ENCODE measurements at regions not wholly inside any gene's neighbourhood (a gene's known extent, or its start where the extent isn't known, plus 50 kb on each side); places are given as distances from the start of the nearest gene placed in this dataset.

DNA sequence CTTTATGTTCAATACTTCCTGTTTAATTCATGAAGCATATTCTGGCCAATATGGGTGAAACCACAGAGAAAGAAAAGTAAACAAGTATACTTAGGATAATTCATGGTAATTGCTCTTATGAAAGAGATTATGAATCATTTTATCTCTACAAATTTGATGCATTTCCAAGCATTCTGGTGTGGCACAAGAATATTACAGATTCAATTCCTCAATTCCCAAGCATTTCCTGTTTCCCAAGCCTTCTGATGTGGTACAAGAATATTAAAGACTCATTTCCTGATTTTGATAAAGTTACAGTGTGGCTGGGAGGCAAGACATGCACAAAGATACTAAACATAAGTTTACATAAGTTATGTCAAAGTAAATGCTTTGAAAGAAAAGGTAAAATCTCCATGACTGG lies 126.1 kb upstream of the NUDT7 start:
- H3K4me3 ChIP-seq, result no peak overlapping the region
- peaks cover 0 to under 1% (median 0%) of the 10 kb centered on the region in 3 donors for H3K9me3 ChIP-seq
- no peak for DNase-seq
- TF ChIP-seq POLR2A (IDR thresholded peaks at IDR 0.05) (no peak), CTCF (IDR thresholded peaks at IDR 0.05) (no peak)
- no peaks in the 10 kb centered on the region for H3K36me3 ChIP-seq
- H3K4me1 ChIP-seq, result no peaks in the 10 kb centered on the region
- no peak overlapping the region for H3K27ac ChIP-seq
- no peaks in the 10 kb centered on the region for H3K27me3 ChIP-seq
- intact Hi-C loops (cut with DNase I), result no loop called here

- TF ChIP-seq POLR2A (IDR thresholded peaks at IDR 0.05), result no peak
- peak in 5 of 6 experiments; percentile 39 to 55 (median 40) for TF ChIP-seq CTCF (IDR thresholded peaks at IDR 0.05)
- no peaks in the 10 kb centered on the region for H3K27me3 ChIP-seq
- no peaks in the 10 kb centered on the region for H3K36me3 ChIP-seq
- H3K4me3 ChIP-seq, result no peak overlapping the region
- DNase-seq, result no peak
- peaks cover 0 to 6% (median 0%) of the 10 kb centered on the region in 3 donors for H3K9me3 ChIP-seq
- intact Hi-C loops (cut with DNase I), result no loop called here
- no peaks in the 10 kb centered on the region for H3K4me1 ChIP-seq
- no peak overlapping the region for H3K27ac ChIP-seq
These were observed 122.4 kb upstream of the NUDT7 start for GRCh38 chr16:77599793-77600415.

- no peak for DNase-seq
- intact Hi-C loops (cut with DNase I), result no loop called here
- H3K4me3 ChIP-seq, result no peak overlapping the region
- H3K27me3 ChIP-seq, result no peaks in the 10 kb centered on the region
- H3K36me3 ChIP-seq, result no peaks in the 10 kb centered on the region
- H3K9me3 ChIP-seq, result peaks cover 0 to 6% (median 0%) of the 10 kb centered on the region in 3 donors
- 68 to 71% methylated on average over 2 of the region's 2 CpGs for WGBS, 2 donors
- no peak overlapping the region for H3K27ac ChIP-seq
- TF ChIP-seq POLR2A (IDR thresholded peaks at IDR 0.05), result no peak
- TF ChIP-seq CTCF (IDR thresholded peaks at IDR 0.05), result no peak
- H3K4me1 ChIP-seq, result no peaks in the 10 kb centered on the region
These were observed 121.8 kb upstream of the NUDT7 start for GRCh38 chr16:77600555-77600954.

DNA sequence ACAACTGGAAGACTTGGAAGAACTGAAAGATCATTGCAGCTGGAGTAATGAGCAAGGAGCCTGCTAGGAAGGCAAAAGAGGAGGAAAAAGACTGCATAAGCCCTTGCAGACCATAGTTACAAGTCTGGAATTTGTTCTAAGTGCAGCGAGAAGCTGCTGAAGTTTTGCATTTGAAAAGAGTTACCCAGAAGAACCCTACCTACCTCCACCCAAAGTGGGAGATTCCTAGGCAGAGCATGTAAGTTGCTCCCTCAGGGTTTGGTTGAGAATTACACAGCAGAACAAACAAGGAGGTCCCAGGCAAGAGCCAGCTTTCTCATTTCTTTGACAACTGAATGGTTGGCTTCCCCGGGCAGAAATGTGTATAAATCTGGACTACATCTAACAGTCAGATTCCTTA lies 118.7 kb upstream of the NUDT7 start:
- Histone ChIP-seq H3K4me3 (no peak overlapping the region), H3K27ac (no peak overlapping the region), H3K36me3 (no peaks in the 10 kb centered on the region), H3K4me1 (no peaks in the 10 kb centered on the region), H3K9me3 (peaks cover 0 to 6% (median 0%) of the 10 kb centered on the region in 3 donors), H3K27me3 (no peaks in the 10 kb centered on the region)
- TF ChIP-seq POLR2A (IDR thresholded peaks at IDR 0.05) (no peak), CTCF (IDR thresholded peaks at IDR 0.05) (no peak)
- no peak for DNase-seq
- intact Hi-C loops (cut with DNase I), result no loop called here
- 34 to 44% methylated on average over 2 of the region's 2 CpGs for WGBS, 2 donors

GRCh38 chr16:77610496-77610895 lies 111.8 kb upstream of the NUDT7 start:
- no peaks in the 10 kb centered on the region for H3K27me3 ChIP-seq
- TF ChIP-seq POLR2A (IDR thresholded peaks at IDR 0.05) (no peak), CTCF (IDR thresholded peaks at IDR 0.05) (no peak)
- H3K9me3 ChIP-seq, result no peaks in the 10 kb centered on the region
- WGBS, 2 donors, result 69 to 74% methylated on average over 6 of the region's 6 CpGs
- no peak overlapping the region for H3K27ac ChIP-seq
- intact Hi-C loops (cut with DNase I), result no loop called here
- H3K4me1 ChIP-seq, result no peaks in the 10 kb centered on the region
- DNase-seq, result no peak
- H3K36me3 ChIP-seq, result no peaks in the 10 kb centered on the region
- H3K4me3 ChIP-seq, result no peak overlapping the region
